ENCODE measurements at regions not wholly inside any gene's neighbourhood (a gene's known extent, or its start where the extent isn't known, plus 50 kb on each side); places are given as distances from the start of the nearest gene placed in this dataset.

DNA sequence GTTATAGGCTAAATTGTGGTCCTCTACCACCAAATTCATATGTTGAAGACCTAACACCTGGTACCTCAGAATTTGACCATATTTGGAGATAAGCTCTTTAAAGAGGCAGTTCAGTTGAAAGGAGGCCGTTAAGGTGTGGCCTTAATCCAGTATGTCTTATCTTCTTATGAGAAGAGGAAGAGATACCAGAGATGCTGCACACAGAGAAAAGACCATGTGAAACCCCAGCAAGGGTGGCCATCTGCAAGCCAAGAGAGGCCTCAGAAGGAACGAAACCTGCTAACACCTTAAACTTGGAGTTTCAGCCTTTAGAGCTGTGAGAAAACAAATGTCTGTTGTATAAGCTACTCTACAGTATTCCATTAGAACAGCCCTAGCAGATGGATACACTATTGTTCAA lies 528.1 kb upstream of the DCC start:
- Histone ChIP-seq H4K20me1 (ENCODE audit: control insufficient read depth, insufficient read depth) (no peaks in the 10 kb centered on the region), H3K9me3 (replicated peaks; ENCODE audit: control insufficient read depth, insufficient read depth, low read length) (no peaks in the 10 kb centered on the region; the same call in 2 of the 3 replicates), H3K4me1 (ENCODE audit: control insufficient read depth, insufficient read depth, low read length) (peaks cover 5% of the 10 kb centered on the region; the same call in 1 of the 2 replicates), H3K4me2 (ENCODE audit: control insufficient read depth, insufficient read depth) (no peak overlapping the region), H3K79me2 (ENCODE audit: control insufficient read depth, insufficient read depth, low read length) (no peaks in the 10 kb centered on the region), H3K4me3 (no peak overlapping the region), H3K36me3 (ENCODE audit: control insufficient read depth in 2 of 2, insufficient read depth in 2 of 2, low read length in 1 of 2) (no peaks in the 10 kb centered on the region), H3K27ac (ENCODE audit: control insufficient read depth, insufficient read depth) (peak overlapping the region; percentile 33; the same call in 1 of the 2 replicates), H3K27me3 (replicated peaks in 1 of 2; ENCODE audit: control insufficient read depth in 2 of 2, insufficient read depth in 2 of 2, low read length in 1 of 2) (no peaks in the 10 kb centered on the region), H2AFZ (ENCODE audit: control insufficient read depth, low read depth, low read length) (no peak overlapping the region), H3K9ac (ENCODE audit: control insufficient read depth, insufficient read depth, low read length) (no peak overlapping the region)
- FAIRE-seq: no peak
- ChIA-PET RAD21 (ENCODE audit: unreplicated experiment) (interaction anchor here (0.8 to 1.5 kb wide), 2 partner anchors 54 to 143 kb away, joined by 3 to 4 read pairs; no protein-coding TSS in a partner anchor), POLR2A (no interaction called here), CTCF (interaction anchor here (1.1 to 1.5 kb wide), 2 partner anchors 22 to 55 kb away, joined by 3 read pairs; no protein-coding TSS in a partner anchor), SMC1A (ENCODE audit: uncharacterized antibody, unreplicated experiment) (interaction anchor here (0.8 to 4.0 kb wide), 10 partner anchors 11 to 142 kb away, joined by 3 to 13 read pairs (median 3); no protein-coding TSS in a partner anchor)
- ATAC-seq: peak; percentile 34; the same call in 2 of the 3 replicates
- in situ Hi-C loops (cut with MboI) (no loop called here), intact Hi-C loops (cut with micrococcal nuclease; ENCODE audit: unreplicated experiment) (no loop called here)
- DNase-seq (ENCODE audit: low read depth, low spot score): no peak
- 62% methylated on average over 2 of the region's 2 CpGs for WGBS (ENCODE audit: insufficient coverage, insufficient replicate concordance, low lambda C conversion rate, missing lambda C conversion rate)
- no TSS peak for BruUV-seq (replicated peaks)
- TF ChIP-seq SPI1 (IDR thresholded peaks at IDR 0.05; ENCODE audit: borderline replicate concordance, insufficient read depth, low read depth, low read length) (peak; percentile 50), SRF (IDR thresholded peaks at IDR 0.05; ENCODE audit: low read depth in 2 of 2, low read length in 2 of 2) (peak; percentile 18 to 79; a peak in 1 of 4 replicates), STAT3 (IDR thresholded peaks at IDR 0.05; ENCODE audit: low read depth, low read length) (no peak)

GRCh38 chr18:51813740-51814139 lies 526.3 kb upstream of the DCC start:
- intact Hi-C loops (cut with micrococcal nuclease; ENCODE audit: unreplicated experiment): no loop called here
- peaks cover 5% of the 10 kb centered on the region; the same call in 1 of the 2 replicates for H3K4me1 ChIP-seq (ENCODE audit: control insufficient read depth, insufficient read depth, low read length)
- peak overlapping the region; percentile 43; the same call in 1 of the 2 replicates for H3K27ac ChIP-seq (ENCODE audit: control insufficient read depth, insufficient read depth)
- no peaks in the 10 kb centered on the region for H3K27me3 ChIP-seq (replicated peaks in 1 of 2; ENCODE audit: control insufficient read depth in 2 of 2, insufficient read depth in 2 of 2, low read length in 1 of 2)
- POLR2A ChIA-PET: no interaction called here
- BruUV-seq (replicated peaks): no TSS peak
- H2AFZ ChIP-seq (ENCODE audit: control insufficient read depth, low read depth, low read length): no peak overlapping the region
- no peaks in the 10 kb centered on the region for H4K20me1 ChIP-seq (ENCODE audit: control insufficient read depth, insufficient read depth)
- no peak overlapping the region for H3K9ac ChIP-seq (ENCODE audit: control insufficient read depth, insufficient read depth, low read length)
- no peak overlapping the region for H3K4me2 ChIP-seq (ENCODE audit: control insufficient read depth, insufficient read depth)
- RAD21 ChIA-PET (ENCODE audit: unreplicated experiment): no interaction called here
- 63% methylated on average over 2 of the region's 2 CpGs for WGBS (ENCODE audit: insufficient coverage, insufficient replicate concordance, low lambda C conversion rate, missing lambda C conversion rate)
- ATAC-seq (peak; percentile 54; the same call in 2 of the 3 replicates), DNase-seq (ENCODE audit: low read depth, low spot score) (no peak), FAIRE-seq (no peak)
- H3K36me3 ChIP-seq (ENCODE audit: control insufficient read depth in 2 of 2, insufficient read depth in 2 of 2, low read length in 1 of 2): no peaks in the 10 kb centered on the region
- SMC1A ChIA-PET (ENCODE audit: uncharacterized antibody, unreplicated experiment): interaction anchor here (1.0 to 1.3 kb wide), 3 partner anchors 13 to 499 kb away, joined by 3 to 5 read pairs (median 3); no protein-coding TSS in a partner anchor
- no peak overlapping the region for H3K4me3 ChIP-seq
- in situ Hi-C loops (cut with MboI): no loop called here
- H3K9me3 ChIP-seq (replicated peaks; ENCODE audit: control insufficient read depth, insufficient read depth, low read length): no peaks in the 10 kb centered on the region; the same call in 2 of the 3 replicates
- H3K79me2 ChIP-seq (ENCODE audit: control insufficient read depth, insufficient read depth, low read length): no peaks in the 10 kb centered on the region
- CTCF ChIA-PET: no interaction called here
- no peak for TF ChIP-seq CEBPZ (IDR thresholded peaks at IDR 0.05; ENCODE audit: low read depth, low read length)
- no peak for TF ChIP-seq NFIC (IDR thresholded peaks at IDR 0.05; ENCODE audit: low read depth, low read length)
- TF ChIP-seq RELB (IDR thresholded peaks at IDR 0.05; ENCODE audit: low read depth): peak; percentile 16; the same call in 1 of the 2 replicates
- peak; percentile 46; the same call in 1 of the 2 replicates for TF ChIP-seq PKNOX1 (IDR thresholded peaks at IDR 0.05)
- TF ChIP-seq RAD21 (IDR thresholded peaks at IDR 0.05; ENCODE audit: insufficient read depth, low read depth, low read length): no peak

Measured in GM12878 (cell line).